ENCODE measurements at regions not wholly inside any gene's neighbourhood (a gene's known extent, or its start where the extent isn't known, plus 50 kb on each side); places are given as distances from the start of the nearest gene placed in this dataset.

DNA sequence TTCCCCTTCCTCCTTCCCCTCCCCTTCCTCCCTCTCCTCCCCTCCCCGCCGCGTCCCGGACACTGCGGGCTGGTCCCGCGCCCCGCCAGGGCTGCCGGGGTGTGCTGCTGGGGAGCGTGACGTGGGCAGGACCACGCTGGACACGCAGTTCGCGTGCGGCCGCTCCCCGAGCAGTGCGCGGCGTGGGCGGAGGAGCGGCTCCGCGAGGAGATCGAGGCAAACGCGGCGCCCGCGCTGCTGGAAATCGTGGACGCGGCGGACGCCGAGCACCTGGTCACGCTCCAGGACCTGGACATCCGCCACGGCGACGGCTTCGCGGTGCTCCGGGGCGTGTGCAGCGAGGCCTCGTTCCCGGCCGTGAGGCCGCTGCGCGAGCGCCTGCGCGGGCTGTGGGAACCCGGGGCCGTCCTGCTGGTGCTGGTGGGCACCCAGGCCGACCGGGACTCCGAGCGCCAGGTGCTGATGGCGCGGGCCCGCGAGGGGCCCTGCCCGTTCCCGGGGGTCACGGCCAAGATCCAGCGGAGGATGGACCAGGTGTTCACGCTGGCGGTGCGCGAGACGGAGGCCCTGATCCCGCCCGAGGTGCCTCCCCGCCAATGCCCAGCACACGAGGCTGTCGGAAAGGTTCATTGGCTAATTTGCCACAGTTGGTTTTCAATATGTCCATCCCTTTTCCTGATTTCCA, 84.3 kb downstream of the TNFAIP2 start:
- DNase-seq (ENCODE audit: low read depth): no peak

DNA sequence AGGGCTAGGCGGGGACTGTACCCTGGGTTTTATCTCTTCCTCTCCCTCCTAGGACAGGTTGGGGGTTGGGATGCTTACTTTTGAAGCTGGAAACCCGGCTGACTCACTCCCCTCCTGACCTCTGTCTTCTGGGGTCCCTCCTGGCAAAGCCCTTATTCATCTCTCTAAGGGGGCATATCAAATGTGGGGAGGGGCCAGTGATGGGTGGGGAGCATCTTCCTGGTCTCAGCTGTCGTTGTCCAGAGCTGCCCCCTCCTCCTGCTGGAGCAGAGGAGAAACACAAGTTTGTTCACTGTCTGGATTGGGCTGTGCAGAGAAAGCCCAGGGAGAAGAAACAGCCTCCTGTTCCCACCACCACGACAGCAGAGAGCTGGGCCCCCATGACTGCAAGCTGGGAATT, 85.8 kb downstream of the TNFAIP2 start:
- no peak for DNase-seq (ENCODE audit: low read depth)

DNA sequence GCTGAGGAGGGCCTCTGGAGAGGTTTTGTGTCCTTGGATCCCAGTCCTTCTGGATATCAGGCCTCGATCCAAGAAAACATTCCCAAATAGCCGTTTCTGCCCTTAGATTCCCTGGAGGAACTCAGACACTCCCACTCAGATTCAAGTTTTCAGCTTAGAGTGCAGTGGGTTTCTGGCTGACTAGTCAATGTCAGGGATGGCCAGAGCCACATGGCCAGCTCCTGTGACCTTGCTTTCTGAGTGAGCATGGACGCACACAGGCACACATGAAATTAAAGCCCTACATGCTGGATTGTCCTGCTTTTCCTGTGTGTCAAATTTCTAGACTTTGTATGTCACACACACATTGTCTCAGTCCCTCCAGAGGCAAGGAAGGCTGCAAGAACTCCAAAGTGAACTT, 86.2 kb downstream of the TNFAIP2 start:
- no peak for DNase-seq (ENCODE audit: low read depth)

GRCh38 chr14:103213331-103213730, 90.1 kb downstream of the TNFAIP2 start:
- no peak for DNase-seq (ENCODE audit: low read depth)

GRCh38 chr14:103214461-103214958, 91.2 kb downstream of the TNFAIP2 start:
- DNase-seq (ENCODE audit: low read depth): no peak

DNA sequence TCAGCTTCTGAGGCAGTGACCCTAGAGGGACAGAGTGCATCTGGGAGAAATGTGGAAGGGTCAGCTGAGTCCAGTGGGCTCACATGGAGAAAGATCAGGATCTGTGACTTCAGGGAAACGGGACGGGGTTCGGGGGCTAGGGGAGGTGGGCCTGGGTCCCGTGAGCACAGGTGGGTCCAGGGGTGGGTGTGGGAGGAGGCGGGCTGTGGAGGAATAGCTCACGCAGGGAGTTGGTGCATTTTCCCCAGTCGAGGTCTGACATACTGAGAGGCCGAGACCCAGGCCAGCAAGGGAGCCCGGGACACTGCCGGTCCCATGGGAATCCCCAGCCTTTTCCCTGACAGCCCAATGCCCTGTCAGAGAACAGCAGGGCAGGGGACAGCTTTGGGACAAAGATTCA, 93.1 kb downstream of the TNFAIP2 start:
- no peak for DNase-seq (ENCODE audit: low read depth)

GRCh38 chr14:103216857-103217256, 93.6 kb downstream of the TNFAIP2 start:
- DNase-seq (ENCODE audit: low read depth): no peak

DNA sequence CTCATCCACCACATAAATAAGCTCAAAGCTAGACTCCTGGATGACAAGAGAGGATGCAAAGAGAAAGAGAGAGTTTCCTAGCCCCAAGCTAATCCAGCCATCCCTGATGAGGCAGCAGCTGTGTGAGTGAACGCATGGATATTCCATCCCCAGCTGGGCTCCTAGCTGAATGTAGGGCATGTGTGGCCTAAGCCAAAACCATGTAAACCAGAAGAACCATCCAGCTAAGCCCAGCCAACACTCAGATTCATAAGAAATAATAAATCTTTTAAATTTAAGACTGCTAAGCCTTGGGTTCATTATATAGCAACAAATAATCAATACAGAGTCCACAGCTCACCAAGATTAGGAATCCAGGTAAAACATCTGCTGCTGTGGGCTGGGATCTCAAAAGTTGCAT, 94.3 kb downstream of the TNFAIP2 start:
- no peak for DNase-seq (ENCODE audit: low read depth)

- no peak for DNase-seq (ENCODE audit: low read depth)
Observed at GRCh38 chr14:103220134-103220981, 97.1 kb downstream of the TNFAIP2 start.

DNA sequence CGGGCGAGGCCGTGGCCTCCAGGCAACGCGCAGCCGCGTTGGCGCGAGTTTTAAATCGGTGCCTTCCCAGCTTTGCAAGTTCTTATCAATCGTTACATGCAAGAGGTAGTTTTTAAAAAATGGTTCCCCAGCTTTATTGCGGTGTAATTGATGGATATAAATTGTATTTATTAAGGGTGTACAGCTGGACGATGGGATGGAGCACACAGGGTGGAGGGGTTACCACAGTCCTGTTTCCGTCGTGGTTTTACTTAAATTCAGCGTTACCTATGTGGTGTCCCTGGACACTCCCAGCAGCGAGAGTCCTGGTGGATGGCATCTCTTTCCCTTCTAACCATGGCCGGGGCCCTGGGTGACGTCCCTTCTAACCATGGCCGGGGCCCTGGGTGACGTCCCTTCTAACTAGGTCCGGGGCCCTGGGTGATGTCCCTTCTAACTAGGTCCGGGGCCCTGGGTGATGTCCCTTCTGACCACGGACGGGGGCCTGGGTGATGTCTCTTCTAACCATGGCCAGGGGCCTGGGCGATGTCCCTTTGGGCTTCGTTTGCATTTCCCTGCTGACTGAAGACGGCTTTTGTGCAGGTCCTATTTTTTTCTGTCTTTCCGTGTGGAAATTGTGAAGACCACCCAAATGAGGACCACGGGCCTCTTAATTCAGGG, 97.9 kb downstream of the TNFAIP2 start:
- no peak for DNase-seq (ENCODE audit: low read depth)

GRCh38 chr14:103221781-103222358, 98.6 kb downstream of the TNFAIP2 start:
- no peak for DNase-seq (ENCODE audit: low read depth)

DNA sequence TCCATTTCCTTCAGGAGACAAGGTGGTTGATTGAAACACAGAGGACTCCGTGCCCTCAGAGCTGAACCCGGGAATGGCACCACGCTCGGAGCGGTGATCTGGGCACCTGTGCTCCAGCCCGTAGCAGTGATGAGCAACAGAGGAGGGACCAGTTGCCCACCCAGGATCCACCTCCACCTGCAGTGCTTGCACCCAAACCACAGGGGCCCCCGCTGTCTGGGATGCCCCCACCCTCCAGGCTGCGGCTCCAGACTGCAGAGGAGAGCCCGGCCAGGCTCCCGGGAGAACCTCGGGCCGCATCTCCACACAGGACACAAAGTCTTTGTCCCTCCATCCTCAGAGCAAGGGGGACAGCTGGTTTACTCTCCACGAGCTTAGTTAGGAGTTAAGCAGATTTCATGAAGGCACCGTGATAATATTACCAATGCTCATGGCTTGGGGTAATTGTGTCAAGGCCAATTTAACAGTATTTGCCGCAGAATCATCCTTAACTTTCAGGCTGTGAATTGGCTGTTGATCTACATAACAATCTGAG, 100.6 kb downstream of the TNFAIP2 start:
- DNase-seq (ENCODE audit: low read depth): no peak

DNA sequence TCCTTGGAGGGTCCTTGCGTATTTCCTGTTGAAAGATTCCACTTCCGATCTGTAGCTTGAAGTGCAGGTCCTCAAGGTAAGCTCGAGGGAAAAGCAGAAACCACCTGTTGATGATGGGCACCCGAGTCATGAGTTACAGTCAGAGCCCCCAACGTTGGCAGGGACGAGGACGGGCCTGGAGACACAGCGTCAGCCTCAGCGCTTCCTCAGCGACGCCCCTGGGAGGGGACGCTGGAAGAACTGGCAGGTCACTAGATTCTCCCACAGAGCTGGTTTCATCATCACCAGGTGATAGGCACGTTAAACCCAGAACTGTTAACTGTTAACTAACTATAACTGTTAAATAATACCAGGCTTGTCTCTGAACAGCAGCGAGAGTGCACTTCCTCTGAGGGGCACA, 101.8 kb downstream of the TNFAIP2 start:
- DNase-seq (ENCODE audit: low read depth): no peak

GRCh38 chr14:103225476-103225875, 102.2 kb downstream of the TNFAIP2 start:
- DNase-seq (ENCODE audit: low read depth): no peak

DNA sequence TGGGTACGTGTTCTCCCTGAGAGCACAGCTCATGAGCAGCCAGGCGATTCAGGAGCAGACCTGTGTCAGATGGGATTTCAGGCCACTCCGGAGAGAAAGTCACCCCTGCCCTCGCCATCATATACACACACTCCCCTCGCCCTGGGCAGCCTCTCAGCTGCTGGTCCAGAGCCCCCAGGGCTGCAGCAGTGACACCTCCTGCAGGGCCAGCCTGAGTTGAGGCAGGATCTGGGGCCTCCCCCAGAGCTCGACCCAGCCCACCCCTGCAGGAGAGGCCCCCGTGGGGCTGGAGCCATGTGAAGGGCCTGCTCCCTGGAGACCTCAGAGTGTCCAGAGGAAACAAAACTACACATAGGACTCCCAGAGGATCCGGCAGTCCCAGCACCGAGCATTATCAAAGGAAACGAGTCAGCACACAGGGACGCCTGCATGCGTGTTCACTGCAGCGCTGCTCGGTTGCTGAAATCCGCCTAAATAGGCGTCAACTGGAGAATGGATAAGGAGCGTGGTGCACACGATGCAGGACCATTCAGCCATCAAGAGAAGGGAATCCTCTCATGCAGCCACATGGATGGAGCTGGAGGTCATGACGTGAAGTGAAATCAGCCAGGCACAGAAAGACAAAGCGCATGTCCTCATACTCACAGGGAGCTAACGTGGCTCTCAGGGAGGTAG, 104.0 kb downstream of the TNFAIP2 start:
- no peak for DNase-seq (ENCODE audit: low read depth)

DNA sequence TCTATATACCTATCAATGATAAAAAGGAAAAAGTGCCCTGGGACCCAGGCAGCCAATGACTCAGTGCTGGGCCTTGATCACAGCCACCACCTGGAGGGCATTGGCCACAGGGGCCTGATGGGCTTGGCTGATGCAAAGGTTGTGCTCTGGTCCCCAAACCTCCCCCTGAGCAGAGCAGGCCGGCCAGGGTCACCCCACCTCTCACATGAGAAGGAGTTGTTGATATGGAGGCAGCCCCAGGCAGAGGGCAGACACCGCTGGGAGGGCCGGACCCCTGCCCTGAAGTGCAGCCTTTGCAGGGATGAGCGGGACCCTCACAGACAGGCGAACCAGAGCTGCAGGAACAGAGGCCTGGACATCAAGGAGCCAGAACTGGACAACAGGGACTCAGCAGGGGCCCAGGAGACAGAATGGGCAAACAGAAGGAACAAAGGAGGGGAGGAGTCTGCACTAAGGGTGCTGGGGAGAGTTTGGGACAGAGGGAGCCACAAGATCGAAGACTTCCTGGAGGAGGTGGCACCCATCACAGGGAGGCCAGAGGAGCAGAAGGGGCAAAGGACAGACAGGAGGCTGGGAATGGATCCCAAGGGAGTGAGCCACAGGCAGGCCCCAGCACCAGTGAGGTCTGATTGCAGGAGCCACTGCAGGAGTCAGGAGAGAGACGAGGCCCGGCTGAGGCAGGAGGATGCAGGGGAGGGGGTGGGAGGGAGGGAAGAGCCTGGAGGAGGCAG, 105.0 kb downstream of the TNFAIP2 start:
- no peak for DNase-seq (ENCODE audit: low read depth)

DNA sequence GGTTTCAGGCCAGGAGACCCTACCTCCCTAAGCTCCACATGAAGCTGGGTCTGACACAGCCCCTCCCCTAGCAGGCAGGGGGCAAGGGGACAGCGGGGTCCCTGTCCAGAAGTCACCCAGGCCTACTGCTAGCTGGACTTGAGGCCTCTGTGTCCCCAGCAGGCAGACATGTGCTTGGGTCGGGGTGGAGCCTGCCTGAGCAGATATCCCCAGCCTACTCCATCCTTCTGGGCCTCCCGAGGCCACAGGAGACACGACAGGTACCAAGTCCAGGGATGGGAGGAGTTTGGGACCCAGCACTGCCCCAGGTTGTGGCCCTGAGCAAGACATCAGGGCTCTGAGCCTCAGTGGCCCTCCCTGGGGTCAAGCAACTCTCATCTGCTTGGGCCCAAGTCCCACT, 105.2 kb upstream of the EIF5 start:
- no peak for DNase-seq (ENCODE audit: low read depth)

DNA sequence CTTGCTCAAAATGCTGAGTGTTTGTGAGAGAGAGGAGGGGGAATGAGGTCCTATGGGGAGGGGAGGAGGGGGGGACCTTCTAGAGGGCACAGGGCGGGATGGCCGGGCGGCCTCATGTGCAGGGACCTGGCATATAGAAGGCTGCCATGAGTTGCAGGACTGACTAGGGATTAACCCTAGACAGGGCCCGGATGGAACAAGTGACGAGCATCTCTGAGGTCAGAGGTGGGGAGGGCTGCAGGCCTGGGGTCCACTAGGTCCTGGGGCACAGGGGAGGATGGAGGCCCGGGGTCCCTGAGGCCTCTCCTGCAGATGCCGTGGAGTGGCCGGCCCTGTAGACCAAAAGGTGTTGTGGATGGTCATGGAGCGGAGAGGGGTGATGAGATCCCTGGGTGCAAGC, 104.0 kb upstream of the EIF5 start:
- DNase-seq (ENCODE audit: low read depth): no peak

DNA sequence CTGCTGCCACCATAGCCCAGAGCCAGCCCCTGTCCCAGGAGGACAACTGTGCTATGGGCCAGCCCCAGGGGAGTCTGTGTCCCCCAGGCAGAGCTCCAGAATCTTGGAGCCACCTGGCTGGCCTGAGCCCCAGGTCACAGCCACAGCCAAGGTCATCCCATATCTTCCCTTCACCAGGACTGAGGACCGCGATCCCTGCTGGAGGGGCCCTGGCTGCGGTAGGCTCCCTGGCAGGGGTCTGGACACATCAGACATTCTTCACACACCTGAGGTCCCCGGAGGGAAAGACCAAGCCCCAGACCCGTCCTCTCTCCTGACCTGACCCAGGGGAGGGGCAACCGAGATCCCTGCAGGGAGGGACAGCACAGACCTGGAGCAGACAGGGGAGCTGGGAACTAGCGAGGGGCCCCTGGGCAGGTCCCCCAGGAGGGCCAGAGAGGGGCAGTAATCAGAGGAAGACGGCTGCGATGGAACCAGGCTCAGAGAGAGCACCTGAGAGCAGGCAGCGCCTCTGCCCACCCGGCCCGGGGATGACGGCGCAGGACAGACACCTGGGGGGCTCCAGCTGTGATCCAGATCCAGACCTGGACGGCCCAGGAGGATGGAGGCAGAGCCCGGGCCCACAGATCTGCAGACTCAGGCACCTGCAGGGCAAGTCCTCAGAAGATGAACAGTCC, 103.2 kb upstream of the EIF5 start:
- DNase-seq (ENCODE audit: low read depth): no peak

- no peak for DNase-seq (ENCODE audit: low read depth)
Observed at GRCh38 chr14:103231376-103232019, 102.5 kb upstream of the EIF5 start.
